ENCODE measurements at regions not wholly inside any gene's neighbourhood (a gene's known extent, or its start where the extent isn't known, plus 50 kb on each side); places are given as distances from the start of the nearest gene placed in this dataset.

GRCh38 chr18:6616981-6617380, 112.5 kb upstream of the ARHGAP28 start (continued):
- no peak for TF ChIP-seq CHD1 (IDR thresholded peaks at IDR 0.05; ENCODE audit: low read depth, low read length)
- TF ChIP-seq TAF1 (IDR thresholded peaks at IDR 0.05; ENCODE audit: low read depth, low read length) = no peak
- TF ChIP-seq MAFK (IDR thresholded peaks at IDR 0.05; ENCODE audit: low read depth, low read length) = no peak
